Activated CD8-positive, alpha-beta memory T cell treated with anti-CD3 and anti-CD28 coated beads, Interleukin-2, amount 10 ng/mL, durations not matched to agents 7 days and 5 days (primary cell): ENCODE measurements at regions not wholly inside any gene's neighbourhood (a gene's known extent, or its start where the extent isn't known, plus 50 kb on each side); places are given as distances from the start of the nearest gene placed in this dataset.
A peak's percentile ranks its signal among the peaks of the same experiment; 100 is the strongest.

Experiments used
- ATAC-seq: fragments of 150-1000 bp; cut with Tn5 transposase; one replicate; pipeline ENCODE4 v1.10.0; 2021; ENCODE audit warnings: moderate library complexity
- CTCF ChIA-PET: fragments of 350-600 bp; sonication (Branson Sonifier 250); formaldehyde crosslinking; loops from one replicate; lab custom pipeline; 2021; ENCODE audit warnings: antibody characterized with exemption; lab: Charles Lee
- DNase-seq: peaks from one replicate; pipeline ENCODE4 v3.0.0-alpha.2; 2020
- H3K27ac Mint-ChIP-seq: one replicate; pipeline ENCODE4 v1.8.0; 2021; ENCODE audit warnings: mild to moderate bottlenecking, mixed read lengths
- H3K27me3 Mint-ChIP-seq: one replicate; pipeline ENCODE4 v1.8.0; 2021; ENCODE audit warnings: mixed read lengths
- H3K36me3 Mint-ChIP-seq: one replicate; pipeline ENCODE4 v1.8.0; 2021; ENCODE audit warnings: mild to moderate bottlenecking, mixed read lengths
- H3K4me1 Mint-ChIP-seq: one replicate; pipeline ENCODE4 v1.8.0; 2021; ENCODE audit warnings: mixed read lengths
- H3K4me3 Mint-ChIP-seq: one replicate; pipeline ENCODE4 v1.8.0; 2021; ENCODE audit warnings: mild to moderate bottlenecking, moderate library complexity, mixed read lengths
- H3K9me3 Mint-ChIP-seq: one replicate; pipeline ENCODE4 v1.8.0; 2022; ENCODE audit warnings: low read depth, mixed read lengths

- DNase-seq (no peak), ATAC-seq (no peak)
- H3K36me3 Mint-ChIP-seq, result no peaks in the 10 kb centered on the region
- H3K27me3 Mint-ChIP-seq, result no peaks in the 10 kb centered on the region
- H3K9me3 Mint-ChIP-seq, result peaks cover 3% of the 10 kb centered on the region
- no peak overlapping the region for H3K4me3 Mint-ChIP-seq
- CTCF ChIA-PET, result no interaction called here
- H3K4me1 Mint-ChIP-seq, result peaks cover 5% of the 10 kb centered on the region
- H3K27ac Mint-ChIP-seq, result no peak overlapping the region
Measured at GRCh38 chr11:115930291-115930690, 426.1 kb upstream of the CADM1 start.

- Mint-ChIP-seq H3K9me3 (peaks cover 3% of the 10 kb centered on the region), H3K4me3 (no peak overlapping the region), H3K4me1 (peaks cover 10% of the 10 kb centered on the region), H3K36me3 (no peaks in the 10 kb centered on the region), H3K27me3 (no peaks in the 10 kb centered on the region), H3K27ac (no peak overlapping the region)
- ATAC-seq (no peak), DNase-seq (no peak)
- CTCF ChIA-PET, result no interaction called here
Measured at GRCh38 chr11:115929618-115930129, 425.5 kb upstream of the CADM1 start.

- DNase-seq (no peak), ATAC-seq (no peak)
- no peak overlapping the region for H3K4me3 Mint-ChIP-seq
- CTCF ChIA-PET, result no interaction called here
- H3K36me3 Mint-ChIP-seq, result no peaks in the 10 kb centered on the region
- H3K9me3 Mint-ChIP-seq, result peaks cover 3% of the 10 kb centered on the region
- no peaks in the 10 kb centered on the region for H3K27me3 Mint-ChIP-seq
- H3K4me1 Mint-ChIP-seq, result peaks cover 10% of the 10 kb centered on the region
- H3K27ac Mint-ChIP-seq, result no peak overlapping the region
Measured at GRCh38 chr11:115928811-115929210, 424.6 kb upstream of the CADM1 start.

GRCh38 chr11:115927823-115928329, 423.7 kb upstream of the CADM1 start:
- H3K9me3 Mint-ChIP-seq, result peaks cover 3% of the 10 kb centered on the region
- no peak overlapping the region for H3K4me3 Mint-ChIP-seq
- H3K27me3 Mint-ChIP-seq, result no peaks in the 10 kb centered on the region
- DNase-seq (no peak), ATAC-seq (no peak)
- H3K4me1 Mint-ChIP-seq, result peaks cover 10% of the 10 kb centered on the region
- CTCF ChIA-PET, result no interaction called here
- H3K27ac Mint-ChIP-seq, result no peak overlapping the region
- H3K36me3 Mint-ChIP-seq, result no peaks in the 10 kb centered on the region

- H3K27ac Mint-ChIP-seq, result no peak overlapping the region
- CTCF ChIA-PET, result no interaction called here
- DNase-seq, result no peak
- no peak for ATAC-seq
- no peaks in the 10 kb centered on the region for H3K27me3 Mint-ChIP-seq
- H3K36me3 Mint-ChIP-seq, result no peaks in the 10 kb centered on the region
- peaks cover 10% of the 10 kb centered on the region for H3K4me1 Mint-ChIP-seq
- H3K4me3 Mint-ChIP-seq, result no peak overlapping the region
- H3K9me3 Mint-ChIP-seq, result peaks cover 3% of the 10 kb centered on the region
Measured at GRCh38 chr11:115926601-115927000, 422.4 kb upstream of the CADM1 start.

GRCh38 chr11:115926138-115926537, 421.9 kb upstream of the CADM1 start:
- DNase-seq, result no peak
- Mint-ChIP-seq H3K4me1 (peaks cover 10% of the 10 kb centered on the region), H3K9me3 (peaks cover 3% of the 10 kb centered on the region), H3K4me3 (no peak overlapping the region), H3K27ac (no peak overlapping the region), H3K27me3 (no peaks in the 10 kb centered on the region), H3K36me3 (no peaks in the 10 kb centered on the region)
- no peak for ATAC-seq
- CTCF ChIA-PET, result no interaction called here

GRCh38 chr11:115925568-115926090, 421.4 kb upstream of the CADM1 start:
- Mint-ChIP-seq H3K27me3 (no peaks in the 10 kb centered on the region), H3K27ac (no peak overlapping the region), H3K4me1 (peaks cover 10% of the 10 kb centered on the region), H3K36me3 (no peaks in the 10 kb centered on the region), H3K4me3 (no peak overlapping the region), H3K9me3 (peaks cover 3% of the 10 kb centered on the region)
- ATAC-seq, result no peak
- CTCF ChIA-PET, result no interaction called here
- no peak for DNase-seq

GRCh38 chr11:115924744-115925567, 420.7 kb upstream of the CADM1 start:
- peak; percentile 88 for ATAC-seq
- no peaks in the 10 kb centered on the region for H3K27me3 Mint-ChIP-seq
- DNase-seq, result no peak
- peaks cover 3% of the 10 kb centered on the region for H3K9me3 Mint-ChIP-seq
- no peak overlapping the region for H3K27ac Mint-ChIP-seq
- H3K36me3 Mint-ChIP-seq, result no peaks in the 10 kb centered on the region
- H3K4me3 Mint-ChIP-seq, result no peak overlapping the region
- CTCF ChIA-PET, result no interaction called here
- H3K4me1 Mint-ChIP-seq, result peaks cover 13% of the 10 kb centered on the region

- Mint-ChIP-seq H3K27ac (no peak overlapping the region), H3K4me1 (peaks cover 16% of the 10 kb centered on the region), H3K27me3 (no peaks in the 10 kb centered on the region), H3K4me3 (no peak overlapping the region), H3K9me3 (peaks cover 3% of the 10 kb centered on the region), H3K36me3 (no peaks in the 10 kb centered on the region)
- no peak for DNase-seq
- no peak for ATAC-seq
- CTCF ChIA-PET, result no interaction called here
Measured at GRCh38 chr11:115922876-115923275, 418.7 kb upstream of the CADM1 start.

GRCh38 chr11:115921986-115922385, 417.8 kb upstream of the CADM1 start:
- no peak for DNase-seq
- ATAC-seq, result no peak
- Mint-ChIP-seq H3K4me3 (no peak overlapping the region), H3K9me3 (peaks cover 3% of the 10 kb centered on the region), H3K27ac (no peak overlapping the region), H3K36me3 (no peaks in the 10 kb centered on the region), H3K4me1 (peaks cover 16% of the 10 kb centered on the region), H3K27me3 (no peaks in the 10 kb centered on the region)
- CTCF ChIA-PET, result no interaction called here

- Mint-ChIP-seq H3K9me3 (peaks cover 3% of the 10 kb centered on the region), H3K36me3 (no peaks in the 10 kb centered on the region), H3K27me3 (no peaks in the 10 kb centered on the region), H3K4me1 (peaks cover 16% of the 10 kb centered on the region), H3K27ac (no peak overlapping the region), H3K4me3 (no peak overlapping the region)
- ATAC-seq (no peak), DNase-seq (no peak)
- CTCF ChIA-PET, result no interaction called here
Measured at GRCh38 chr11:115921540-115921939, 417.3 kb upstream of the CADM1 start.

- CTCF ChIA-PET, result no interaction called here
- no peaks in the 10 kb centered on the region for H3K9me3 Mint-ChIP-seq
- no peak overlapping the region for H3K4me3 Mint-ChIP-seq
- no peaks in the 10 kb centered on the region for H3K36me3 Mint-ChIP-seq
- H3K27ac Mint-ChIP-seq, result no peak overlapping the region
- no peak for ATAC-seq
- no peak for DNase-seq
- no peaks in the 10 kb centered on the region for H3K27me3 Mint-ChIP-seq
- H3K4me1 Mint-ChIP-seq, result peaks cover 16% of the 10 kb centered on the region
Measured at GRCh38 chr11:115920841-115921480, 416.7 kb upstream of the CADM1 start.

- Mint-ChIP-seq H3K36me3 (no peaks in the 10 kb centered on the region), H3K9me3 (no peaks in the 10 kb centered on the region), H3K27me3 (no peaks in the 10 kb centered on the region), H3K4me3 (no peak overlapping the region), H3K27ac (no peak overlapping the region), H3K4me1 (peaks cover 9% of the 10 kb centered on the region)
- CTCF ChIA-PET, result no interaction called here
- no peak for DNase-seq
- ATAC-seq, result no peak
Measured at GRCh38 chr11:115920092-115920461, 415.9 kb upstream of the CADM1 start.
